Ascending aorta (tissue), 2 donors: ENCODE measurements at regions not wholly inside any gene's neighbourhood (a gene's known extent, or its start where the extent isn't known, plus 50 kb on each side); places are given as distances from the start of the nearest gene placed in this dataset.
A peak's percentile ranks its signal among the peaks of the same experiment; 100 is the strongest.

Experiments used
- DNase-seq, 2 donors: peaks; one replicate each; pipeline ENCODE4 v3.0.0-alpha.2; 2019; ENCODE audit warnings: low spot score in 2 of 2
- H3K27ac ChIP-seq, 2 donors: fragments of 200-600 bp; sonication (generic); one replicate each; pipeline ENCODE4 v1.5.1; 2016 to 2017; ENCODE audit warnings: mild to moderate bottlenecking in 1 of 2
- H3K27me3 ChIP-seq: fragments of 200-600 bp; sonication (generic); one replicate; pipeline ENCODE4 v1.5.1; 2017
- H3K36me3 ChIP-seq, 2 donors: fragments of 200-600 bp; sonication (generic); one replicate each; pipeline ENCODE4 v1.5.1; 2016
- H3K4me1 ChIP-seq, 2 donors: fragments of 200-600 bp; sonication (generic); one replicate each; pipeline ENCODE4 v1.5.1; 2016 to 2017; ENCODE audit warnings: mild to moderate bottlenecking in 1 of 2
- H3K4me3 ChIP-seq, 2 donors: fragments of 200-600 bp; sonication (generic); one replicate each; pipeline ENCODE4 v1.5.1; 2016 to 2017; ENCODE audit warnings: mild to moderate bottlenecking in 1 of 2
- H3K9me3 ChIP-seq, 2 donors: fragments of 200-600 bp; sonication (generic); one replicate each; pipeline ENCODE4 v1.5.1; 2016
- intact Hi-C: fragments of 100-400 bp; cut with DNase I; formaldehyde crosslinking; loops from one replicate; pipeline ENCODE4 v1.15.1; 2023
- TF ChIP-seq, protein P1 (sequence below), 3 experiments: fragments of 200-600 bp in 2 of 3; fragments of 450-650 bp in 1 of 3; sonication (generic) in 2 of 3; IDR thresholded peaks; one replicate each; pipeline ENCODE4 v1.5.1; 2016 to 2019; ENCODE audit warnings: antibody characterized with exemption in 3 of 3, mild to moderate bottlenecking in 1 of 3, moderate library complexity in 1 of 3

DNA sequence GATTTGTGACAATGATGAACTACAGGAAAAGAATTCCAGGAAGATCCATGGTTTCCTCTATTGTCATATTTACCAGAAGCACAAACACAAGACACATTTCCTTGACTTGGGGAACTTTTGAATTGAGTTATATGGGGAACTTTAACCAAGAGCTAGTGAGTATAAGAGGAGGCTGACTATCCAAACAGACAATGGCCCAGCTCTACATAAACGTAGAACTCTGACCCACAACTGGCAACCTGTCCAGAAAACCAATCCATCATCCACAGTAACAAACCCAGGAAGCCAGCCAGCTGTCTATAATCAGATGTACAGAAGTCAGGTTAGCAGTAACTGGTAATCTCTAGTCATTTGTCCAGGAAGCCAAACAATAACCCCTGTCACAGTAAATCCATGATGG lies 167.0 kb upstream of the CPEB2 start:
- no peaks in the 10 kb centered on the region for H3K27me3 ChIP-seq
- TF ChIP-seq, protein P1, sequence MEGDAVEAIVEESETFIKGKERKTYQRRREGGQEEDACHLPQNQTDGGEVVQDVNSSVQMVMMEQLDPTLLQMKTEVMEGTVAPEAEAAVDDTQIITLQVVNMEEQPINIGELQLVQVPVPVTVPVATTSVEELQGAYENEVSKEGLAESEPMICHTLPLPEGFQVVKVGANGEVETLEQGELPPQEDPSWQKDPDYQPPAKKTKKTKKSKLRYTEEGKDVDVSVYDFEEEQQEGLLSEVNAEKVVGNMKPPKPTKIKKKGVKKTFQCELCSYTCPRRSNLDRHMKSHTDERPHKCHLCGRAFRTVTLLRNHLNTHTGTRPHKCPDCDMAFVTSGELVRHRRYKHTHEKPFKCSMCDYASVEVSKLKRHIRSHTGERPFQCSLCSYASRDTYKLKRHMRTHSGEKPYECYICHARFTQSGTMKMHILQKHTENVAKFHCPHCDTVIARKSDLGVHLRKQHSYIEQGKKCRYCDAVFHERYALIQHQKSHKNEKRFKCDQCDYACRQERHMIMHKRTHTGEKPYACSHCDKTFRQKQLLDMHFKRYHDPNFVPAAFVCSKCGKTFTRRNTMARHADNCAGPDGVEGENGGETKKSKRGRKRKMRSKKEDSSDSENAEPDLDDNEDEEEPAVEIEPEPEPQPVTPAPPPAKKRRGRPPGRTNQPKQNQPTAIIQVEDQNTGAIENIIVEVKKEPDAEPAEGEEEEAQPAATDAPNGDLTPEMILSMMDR (IDR thresholded peaks at IDR 0.05): no peak
- intact Hi-C loops: loop anchor here (5.0 kb wide), 2 partner anchors 82 to 622 kb away; no protein-coding TSS in a partner anchor
- H3K27ac ChIP-seq: peak overlapping the region in 1 of 2 donors; percentile 16
- no peaks in the 10 kb centered on the region for H3K4me1 ChIP-seq
- H3K36me3 ChIP-seq: no peaks in the 10 kb centered on the region
- H3K9me3 ChIP-seq: no peaks in the 10 kb centered on the region
- DNase-seq: no peak
- H3K4me3 ChIP-seq: no peak overlapping the region

DNA sequence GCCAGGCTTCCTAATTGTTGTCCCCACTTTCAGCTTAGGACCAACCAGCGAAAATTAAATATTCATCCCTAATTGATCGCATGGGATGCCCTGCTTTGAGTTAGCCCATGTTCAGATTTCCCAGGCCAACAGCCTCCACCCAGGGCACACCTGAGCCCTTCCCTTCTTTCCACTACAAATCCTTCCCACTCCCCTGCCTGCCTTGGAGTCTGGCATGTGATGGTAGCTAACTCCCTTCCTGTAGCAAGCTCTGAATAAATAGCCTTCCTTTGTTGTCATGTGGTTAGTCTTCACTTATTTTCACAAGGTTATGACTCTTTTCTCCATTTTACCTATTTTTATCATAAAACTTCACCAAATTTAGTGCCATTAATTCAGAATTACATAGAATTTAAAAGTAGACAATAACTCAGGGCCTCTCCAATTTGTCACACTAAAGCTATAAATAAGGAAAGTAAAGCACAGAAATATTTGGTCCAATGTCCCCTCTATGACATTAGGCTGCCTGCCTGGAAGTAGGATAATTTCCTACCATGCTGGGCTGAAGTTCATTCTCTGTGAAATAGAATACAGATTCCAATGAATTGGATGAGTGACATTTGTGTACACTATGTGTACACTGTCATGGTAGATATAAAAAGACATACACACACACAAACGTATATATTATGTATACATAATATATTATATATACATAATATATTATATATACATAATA lies 166.4 kb upstream of the CPEB2 start:
- H3K9me3 ChIP-seq: no peaks in the 10 kb centered on the region
- no peaks in the 10 kb centered on the region for H3K36me3 ChIP-seq
- no peaks in the 10 kb centered on the region for H3K27me3 ChIP-seq
- TF ChIP-seq, protein P1 (IDR thresholded peaks at IDR 0.05): no peak
- no peak overlapping the region for H3K4me3 ChIP-seq
- intact Hi-C loops: loop anchor here (5.0 kb wide), 2 partner anchors 81 to 621 kb away; no protein-coding TSS in a partner anchor
- no peak for DNase-seq
- H3K4me1 ChIP-seq: no peaks in the 10 kb centered on the region
- H3K27ac ChIP-seq: no peak overlapping the region

DNA sequence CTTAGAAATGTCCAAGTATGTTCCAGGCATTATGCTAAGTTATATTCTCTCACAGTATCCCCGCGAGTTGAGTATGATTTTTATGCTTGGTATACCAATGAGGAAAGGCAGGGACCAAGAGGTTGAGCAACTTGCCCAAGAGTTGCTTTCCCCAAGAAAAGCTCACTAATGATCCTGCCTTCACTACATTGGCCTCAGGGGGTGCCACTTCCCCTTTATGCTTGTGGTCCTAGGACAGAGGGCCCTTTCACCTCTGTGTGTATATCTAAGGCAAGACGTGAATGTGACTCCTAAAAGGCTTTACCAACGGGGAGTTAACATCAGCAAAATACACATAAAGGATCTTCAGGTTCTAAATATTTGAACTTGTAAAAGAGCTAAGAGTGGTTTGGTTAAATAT lies 164.4 kb upstream of the CPEB2 start:
- intact Hi-C loops: loop anchor here (5.0 kb wide), 2 partner anchors 79 to 619 kb away; no protein-coding TSS in a partner anchor
- no peak overlapping the region for H3K27ac ChIP-seq

DNA sequence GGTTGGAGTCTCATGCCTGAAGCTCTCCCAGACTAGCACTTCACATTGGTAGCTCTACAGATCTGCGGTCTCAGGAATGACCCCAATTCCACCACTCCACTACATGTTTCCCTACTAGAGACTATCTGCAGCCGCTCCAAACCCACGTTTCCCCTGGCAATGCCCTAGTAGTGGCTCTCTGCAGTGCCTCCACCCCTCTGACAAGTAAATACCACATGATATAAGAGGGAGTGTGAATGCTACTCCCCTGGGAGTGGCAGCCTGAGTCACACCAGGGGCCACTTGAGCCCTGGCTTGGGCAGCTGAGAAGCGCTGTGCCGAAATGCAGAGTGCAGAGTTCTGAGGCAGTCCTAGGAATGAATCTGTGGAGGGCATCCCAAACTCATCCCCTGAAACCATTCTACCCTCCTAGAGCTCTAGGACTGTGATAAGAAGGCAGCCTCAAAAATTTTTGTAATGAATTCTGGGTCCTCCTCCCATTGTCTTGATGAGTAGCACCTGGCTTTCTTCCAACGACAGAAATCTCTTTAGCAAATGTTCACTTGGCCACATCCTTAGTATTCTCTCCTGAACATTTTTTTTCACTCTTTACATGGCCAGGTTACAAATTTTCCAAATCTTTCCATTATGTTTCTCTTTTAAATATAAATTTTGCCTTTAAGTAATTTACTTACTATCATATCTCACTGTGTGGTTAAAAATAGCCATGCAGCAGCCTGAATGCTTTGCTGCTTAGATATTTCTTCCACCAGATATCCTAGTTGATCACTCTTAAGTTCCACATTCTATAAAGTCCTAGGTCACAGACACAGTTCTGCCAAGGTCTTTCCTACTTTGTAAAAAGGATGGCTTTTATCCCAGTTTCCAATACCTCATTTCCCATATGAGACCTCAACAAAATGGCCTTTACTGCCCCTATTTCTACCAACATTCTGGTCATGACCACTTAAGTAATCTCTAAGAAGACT lies 160.2 kb upstream of the CPEB2 start:
- intact Hi-C loops: no loop called here
- Histone ChIP-seq H3K9me3 (no peaks in the 10 kb centered on the region), H3K4me3 (no peak overlapping the region), H3K27me3 (no peaks in the 10 kb centered on the region), H3K36me3 (no peaks in the 10 kb centered on the region), H3K27ac (peak overlapping the region; percentile 32 to 58), H3K4me1 (peaks cover 6 to 10% of the 10 kb centered on the region in 2 donors)
- TF ChIP-seq, protein P1 (IDR thresholded peaks at IDR 0.05): no peak
- peak in 1 of 2 donors; percentile 73 for DNase-seq

More for the DNA sequence above, 164.4 kb upstream of the CPEB2 start:
- Histone ChIP-seq H3K4me1 (peaks cover 6 to 10% of the 10 kb centered on the region in 2 donors), H3K9me3 (no peaks in the 10 kb centered on the region), H3K36me3 (no peaks in the 10 kb centered on the region), H3K27me3 (no peaks in the 10 kb centered on the region), H3K4me3 (no peak overlapping the region)
- TF ChIP-seq, protein P1 (IDR thresholded peaks at IDR 0.05): peak in 2 of 3 experiments; percentile 19 to 25
- no peak for DNase-seq

DNA sequence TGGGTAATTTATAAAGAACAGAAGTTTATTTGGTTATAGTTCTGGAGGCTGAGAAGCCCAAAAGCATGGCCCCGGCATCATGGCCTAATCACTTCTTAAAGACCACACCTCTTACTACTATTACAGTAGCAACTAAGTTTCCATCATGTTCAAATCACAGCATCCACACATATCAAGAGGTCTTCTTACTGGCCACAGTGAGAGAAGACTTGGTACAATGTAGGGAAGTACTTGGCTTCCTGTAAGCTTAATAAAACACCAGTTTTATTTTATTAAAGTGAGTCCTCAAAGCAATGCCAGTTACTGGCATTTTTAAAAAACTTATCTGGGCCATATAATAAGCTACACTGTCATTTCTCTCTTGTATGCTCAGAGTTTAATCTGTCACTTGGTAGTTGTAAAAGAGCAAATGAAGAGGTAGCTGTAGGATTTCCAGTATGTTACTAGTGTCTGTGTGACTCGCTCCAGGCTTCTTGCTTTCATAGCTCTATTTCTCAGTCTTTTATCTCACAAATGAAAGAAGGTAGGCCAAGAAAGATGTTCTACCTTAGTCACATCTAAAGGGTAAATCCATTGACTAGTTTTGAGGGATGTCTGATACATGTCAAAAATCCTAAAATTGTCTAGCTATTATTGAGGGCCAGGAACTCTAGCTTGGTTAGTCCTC lies 159.2 kb upstream of the CPEB2 start:
- TF ChIP-seq, protein P1 (IDR thresholded peaks at IDR 0.05): no peak
- DNase-seq: no peak
- Histone ChIP-seq H3K27me3 (no peaks in the 10 kb centered on the region), H3K9me3 (no peaks in the 10 kb centered on the region), H3K4me1 (peaks cover 6 to 10% of the 10 kb centered on the region in 2 donors), H3K4me3 (no peak overlapping the region), H3K27ac (peak overlapping the region; percentile 32 to 58), H3K36me3 (no peaks in the 10 kb centered on the region)
- intact Hi-C loops: no loop called here
